NCI-H446 treated with DMSO at 0.1 percent for 48 hours (cell line): ENCODE measurements at regions not wholly inside any gene's neighbourhood (a gene's known extent, or its start where the extent isn't known, plus 50 kb on each side); places are given as distances from the start of the nearest gene placed in this dataset.
"Not testable (repeated sequence)": the region's sequence is repeated elsewhere in the genome, so short reads cannot be mapped to it uniquely, and the experiment has no call there.

Experiments
- DNase-seq: peaks from one replicate; lab custom pipeline; 2025; lab: John Stamatoyannopoulos, UW

DNA sequence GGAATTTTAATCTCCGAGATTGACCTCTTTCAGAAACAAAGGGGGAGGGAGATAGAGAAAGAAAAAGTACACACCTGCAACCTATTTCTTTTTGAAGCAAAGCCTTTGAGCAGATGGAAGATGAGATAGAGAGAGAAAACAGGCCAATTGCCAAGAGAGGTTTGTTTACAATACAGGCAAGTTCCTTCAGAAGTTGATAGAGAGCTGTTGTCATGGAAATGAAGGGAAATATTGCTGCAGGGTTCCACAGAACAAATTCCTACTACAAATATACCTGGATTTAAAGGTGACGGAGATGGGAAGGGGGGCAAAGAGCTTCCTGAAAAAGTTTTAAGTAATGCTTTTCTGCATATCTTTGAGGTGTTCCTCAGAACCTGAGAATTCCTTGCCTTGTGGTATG, 388.4 kb downstream of the NDFIP2 start:
- DNase-seq: no peak

DNA sequence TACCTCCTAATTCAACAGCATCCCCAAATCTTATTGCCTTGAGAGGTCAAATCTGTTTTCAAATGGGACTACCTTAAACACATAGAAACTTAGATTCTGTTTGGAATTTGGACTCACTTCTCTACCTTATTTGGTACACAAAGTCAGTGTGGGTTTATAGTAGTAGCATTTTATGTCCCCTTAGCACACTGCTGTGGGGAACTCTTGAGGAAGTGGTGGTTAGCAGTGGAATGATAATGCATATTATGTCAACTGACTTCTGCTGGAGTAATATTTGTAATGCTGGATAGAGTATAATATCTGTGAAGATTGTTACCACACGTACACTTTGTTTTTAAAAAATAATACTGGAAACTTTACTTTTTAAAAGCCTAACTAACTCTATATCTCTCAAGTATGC, 386.3 kb downstream of the NDFIP2 start:
- no peak for DNase-seq

DNA sequence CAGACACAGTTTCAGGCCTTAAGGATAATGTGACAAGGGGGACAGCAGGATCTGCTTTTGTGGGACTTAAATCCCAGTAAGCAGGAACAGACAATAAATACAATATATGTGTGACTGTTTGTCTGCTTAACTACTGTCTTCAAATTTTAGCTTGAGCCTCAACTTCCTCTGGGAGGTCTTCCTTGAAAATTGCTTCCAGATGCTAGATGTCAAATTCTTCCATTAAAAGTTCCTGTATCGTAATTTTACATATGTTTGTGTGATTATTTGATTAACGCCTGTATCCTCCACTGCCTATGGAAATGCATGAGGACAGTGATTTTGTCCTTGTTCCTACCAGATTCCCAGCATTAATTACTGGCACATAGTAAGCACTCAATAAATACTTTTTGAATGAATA, 385.5 kb downstream of the NDFIP2 start:
- DNase-seq: no peak

DNA sequence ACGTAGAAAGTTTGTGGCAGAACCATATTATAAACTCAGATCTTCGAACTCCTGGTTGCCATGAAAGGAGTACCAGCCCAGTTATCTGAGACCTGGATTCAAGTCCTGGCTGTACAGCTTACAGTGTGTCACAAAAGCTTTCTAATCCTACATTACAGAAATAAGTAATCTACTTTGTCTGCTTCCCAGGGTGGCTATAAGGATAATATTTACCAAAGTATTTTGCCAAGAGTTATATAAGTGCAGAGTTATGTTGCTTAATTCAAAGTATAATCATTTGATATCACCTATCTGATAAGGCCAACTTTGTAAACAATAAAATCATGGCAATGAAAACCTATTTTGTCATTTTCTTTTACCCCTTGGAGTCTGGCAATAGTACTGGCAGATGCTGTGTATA, 381.6 kb downstream of the NDFIP2 start:
- no peak for DNase-seq

DNA sequence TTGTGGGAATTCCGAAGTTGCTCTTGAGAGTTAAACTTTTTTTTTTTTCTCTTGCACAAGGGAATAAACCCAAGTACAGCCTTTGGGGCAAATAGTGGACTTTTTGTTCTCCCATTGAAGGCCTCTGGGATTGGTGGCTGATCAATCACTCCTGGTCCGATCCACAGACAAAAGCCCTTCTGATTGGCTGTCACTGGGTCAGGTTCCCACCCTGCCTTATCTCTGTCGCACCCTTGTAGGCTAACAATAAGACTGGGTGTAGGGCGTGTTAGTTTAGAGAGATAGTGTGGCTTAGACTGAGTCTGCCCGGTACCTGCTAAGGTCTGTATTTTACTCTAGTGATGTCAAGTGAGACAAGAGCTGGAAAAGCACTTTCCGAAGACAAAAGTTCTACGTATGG, 380.8 kb downstream of the NDFIP2 start:
- DNase-seq: no peak

DNA sequence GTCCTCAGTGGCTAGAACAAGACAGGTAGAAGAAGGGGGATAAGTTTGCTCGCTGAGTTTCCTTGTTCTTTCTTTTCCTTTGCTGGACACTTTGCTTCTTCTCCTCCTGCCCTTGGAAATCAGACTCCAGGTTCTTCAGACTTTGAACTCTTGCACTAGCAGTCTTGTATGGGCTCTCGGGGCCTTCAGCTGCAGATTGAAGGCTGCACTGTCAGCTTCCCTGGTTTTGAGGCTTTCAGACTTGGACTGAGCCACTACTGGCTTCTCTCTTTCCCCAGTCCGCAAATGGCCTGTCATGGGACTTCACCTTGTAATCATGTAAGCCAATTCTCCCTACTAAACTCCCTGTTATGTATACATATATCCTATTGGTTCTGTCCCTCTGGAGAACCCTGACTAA, 379.8 kb downstream of the NDFIP2 start:
- DNase-seq: no peak

DNA sequence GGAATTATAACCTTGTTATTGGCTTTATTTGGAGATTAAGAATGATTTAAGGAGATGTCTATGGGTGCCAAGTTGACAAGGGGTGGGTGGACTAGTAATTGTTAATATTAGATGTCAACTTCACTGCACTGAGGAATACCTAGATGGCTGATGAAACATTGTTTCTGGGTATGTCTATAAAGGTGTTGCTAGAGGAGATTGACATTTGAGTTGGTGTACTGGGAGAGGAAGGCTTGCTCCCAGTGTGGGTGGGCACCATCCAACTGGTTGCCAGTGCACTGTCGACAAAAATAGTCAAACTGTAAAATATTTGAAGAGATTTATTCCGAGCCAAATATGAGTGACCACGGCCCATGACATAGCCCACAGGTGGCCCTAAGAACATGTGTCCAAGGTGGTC, 378.8 kb downstream of the NDFIP2 start:
- no peak for DNase-seq

DNA sequence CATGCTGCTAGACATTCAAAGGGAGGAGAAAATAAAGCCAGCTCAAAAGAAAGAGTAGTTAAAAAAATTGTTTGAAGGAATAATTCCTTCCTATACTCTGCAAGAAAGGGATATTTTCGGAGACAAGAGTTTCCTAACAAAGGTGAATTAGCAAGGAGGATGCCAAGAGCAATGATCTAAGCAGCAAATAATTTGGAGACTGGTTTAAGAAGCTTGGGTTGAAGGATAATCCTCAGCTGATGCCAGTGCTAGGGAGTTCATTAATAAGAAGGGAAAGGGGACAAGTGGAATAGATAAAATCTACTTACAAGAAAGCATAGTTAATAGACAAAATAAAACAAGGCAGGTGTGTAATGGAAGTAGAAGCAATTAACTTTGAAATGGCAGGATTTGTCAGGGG, 372.3 kb downstream of the NDFIP2 start:
- DNase-seq: no peak

DNA sequence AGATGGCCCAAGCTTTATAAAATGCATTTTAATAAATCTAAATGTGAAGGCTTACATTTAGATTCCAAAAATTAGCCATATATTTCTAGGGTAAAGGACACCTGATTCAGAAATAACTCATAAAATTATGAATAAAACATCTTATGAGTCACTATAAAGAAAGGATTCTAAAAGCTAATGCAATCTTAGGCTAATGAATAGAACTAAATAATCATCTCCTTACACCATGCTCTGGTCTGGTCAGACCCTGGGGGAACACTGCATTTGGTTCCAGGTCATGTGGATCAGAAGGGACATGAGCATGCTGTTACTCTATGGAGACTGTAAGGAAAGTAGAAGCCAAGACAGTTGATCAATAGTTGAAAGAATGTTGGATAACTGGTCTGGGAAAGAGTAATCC, 370.4 kb downstream of the NDFIP2 start:
- no peak for DNase-seq

DNA sequence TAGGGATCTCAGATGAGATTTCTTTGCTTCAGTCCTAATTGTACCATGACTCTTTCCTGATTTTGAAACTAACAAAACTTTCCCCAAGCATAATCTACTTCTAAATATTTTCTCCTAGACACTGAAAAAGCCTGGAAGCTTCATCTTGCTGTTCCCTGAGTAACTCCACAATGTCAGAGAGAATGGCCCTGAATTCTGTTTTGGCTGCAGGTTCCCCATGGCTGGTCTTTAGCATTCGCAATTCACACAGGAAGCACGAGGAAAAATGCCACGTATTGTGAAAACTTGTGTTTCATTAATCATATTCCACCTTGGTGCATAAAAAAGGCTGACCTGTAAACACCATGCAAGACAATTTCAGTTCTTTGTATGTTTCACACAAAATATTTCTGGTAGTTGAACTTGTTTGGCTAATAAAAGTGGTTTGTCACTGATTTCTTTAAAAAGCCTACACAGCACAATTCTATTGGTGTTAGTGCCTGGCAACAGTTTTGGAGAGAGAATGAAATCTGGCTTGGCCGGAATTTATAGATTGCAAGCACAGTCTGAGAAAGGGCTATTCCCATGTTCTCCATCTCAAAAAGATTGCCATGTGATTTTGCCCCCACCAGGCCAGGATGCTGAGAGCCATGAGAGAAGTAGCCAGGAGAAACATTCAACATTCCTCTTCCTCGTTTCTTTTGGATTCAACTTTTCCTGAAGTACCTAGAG, 367.1 kb downstream of the NDFIP2 start:
- DNase-seq: no peak

DNA sequence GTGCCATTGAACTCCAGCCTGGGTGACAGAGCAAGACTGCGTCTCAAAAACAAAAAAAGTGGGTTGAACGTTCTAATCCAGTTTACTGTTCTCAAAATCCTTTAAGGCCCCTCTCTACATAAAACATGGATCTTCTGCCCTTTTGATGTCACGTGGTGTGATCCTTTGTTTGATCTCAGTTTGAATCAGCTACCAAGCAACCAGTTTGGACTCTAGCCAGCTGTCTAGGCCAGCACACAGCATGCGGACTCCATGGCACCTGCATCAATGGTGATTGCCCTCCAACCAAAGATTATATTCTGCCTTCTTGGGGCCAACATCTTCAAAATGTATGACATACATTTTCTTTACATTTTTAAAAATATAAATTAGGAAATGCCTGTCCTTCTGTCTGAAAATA, 365.4 kb downstream of the NDFIP2 start:
- DNase-seq: no peak

DNA sequence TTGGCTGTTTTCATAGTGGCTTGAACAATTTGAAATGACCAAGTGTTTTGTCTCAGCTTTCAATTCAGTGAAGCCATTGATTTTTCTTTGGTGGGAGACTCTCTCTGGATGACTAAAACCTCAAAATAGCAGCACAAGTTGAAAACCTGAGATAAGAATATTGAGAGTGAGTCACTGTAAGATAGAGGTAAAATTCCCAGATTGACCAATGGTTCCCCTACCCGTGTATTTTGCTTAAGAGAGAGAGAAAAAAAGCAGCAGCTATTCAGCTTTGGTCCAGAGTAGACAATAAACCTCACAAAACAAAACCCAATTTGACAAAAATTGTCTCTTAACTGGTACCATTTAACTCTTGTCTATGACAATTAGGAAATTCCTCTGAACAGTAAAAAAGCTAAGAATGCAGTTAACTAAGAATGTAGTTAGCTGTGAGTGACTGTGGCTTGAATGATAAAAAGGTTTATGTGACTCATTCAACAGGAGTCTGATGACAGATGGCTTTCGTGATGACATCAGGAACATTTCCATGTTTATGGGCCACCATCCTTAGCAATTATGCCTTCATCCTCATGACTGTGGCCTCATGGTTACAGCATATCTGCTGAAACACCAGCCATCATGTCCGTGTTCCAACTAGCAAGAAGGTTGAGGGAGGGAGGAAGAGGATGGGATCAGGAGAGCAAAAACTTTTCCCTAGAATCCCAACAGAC, 356.9 kb downstream of the NDFIP2 start:
- no peak for DNase-seq

DNA sequence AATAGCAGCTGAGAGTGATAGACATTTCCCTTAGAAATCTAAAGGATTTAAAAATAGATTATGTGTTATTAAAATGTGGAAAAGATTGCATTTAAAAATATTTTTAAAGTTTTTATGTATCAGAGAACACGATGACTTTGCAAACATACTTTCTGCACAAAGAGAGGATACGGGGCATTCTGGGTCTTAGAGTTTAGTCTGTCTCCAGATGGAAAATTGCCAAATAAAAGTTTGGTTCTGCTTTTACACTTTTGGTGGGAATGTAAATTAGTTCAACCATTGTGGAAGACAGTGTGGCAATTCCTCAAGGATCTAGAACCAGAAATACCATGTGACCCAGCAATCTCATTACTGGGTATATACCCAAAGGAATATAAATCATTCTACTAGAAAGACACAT, 355.2 kb downstream of the NDFIP2 start:
- not testable (repeated sequence) for DNase-seq

DNA sequence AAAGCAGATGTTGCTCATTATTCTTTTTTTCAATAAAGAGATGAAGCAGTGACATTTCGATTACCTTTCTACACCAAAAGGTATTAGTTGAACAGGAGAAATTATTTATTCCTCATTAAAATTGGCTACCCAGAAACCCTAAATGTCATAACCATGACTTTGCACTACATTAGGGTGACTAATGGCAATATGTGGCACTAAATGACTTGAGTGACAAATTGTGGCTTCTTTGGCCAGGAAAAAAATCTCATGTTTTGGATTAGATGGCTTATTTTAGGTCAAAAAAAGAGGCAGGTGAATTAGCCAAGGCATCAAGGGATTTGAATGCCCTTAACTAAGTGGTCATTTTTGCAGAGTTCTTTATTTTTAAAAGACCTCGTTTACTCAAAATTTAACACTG, 353.9 kb downstream of the NDFIP2 start:
- no peak for DNase-seq

DNA sequence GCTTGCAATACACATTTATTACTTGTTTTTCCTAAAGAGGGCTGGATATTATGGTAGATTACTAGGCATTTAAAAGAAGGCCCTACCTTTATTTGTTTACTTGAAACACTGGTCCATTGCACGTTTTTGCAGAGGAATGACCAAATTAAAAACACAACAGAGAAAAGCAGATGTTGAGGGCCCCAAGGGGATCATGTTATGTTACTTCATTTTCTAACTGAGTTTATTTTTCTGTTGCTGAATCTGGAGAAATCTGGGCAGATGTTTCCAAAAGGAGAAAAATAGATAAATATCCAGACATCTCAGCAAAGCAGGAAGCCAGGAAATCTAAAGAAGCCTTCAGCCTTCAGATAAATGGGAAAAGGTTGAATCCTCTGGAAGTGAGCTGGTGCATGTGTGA, 353.0 kb downstream of the NDFIP2 start:
- no peak for DNase-seq

DNA sequence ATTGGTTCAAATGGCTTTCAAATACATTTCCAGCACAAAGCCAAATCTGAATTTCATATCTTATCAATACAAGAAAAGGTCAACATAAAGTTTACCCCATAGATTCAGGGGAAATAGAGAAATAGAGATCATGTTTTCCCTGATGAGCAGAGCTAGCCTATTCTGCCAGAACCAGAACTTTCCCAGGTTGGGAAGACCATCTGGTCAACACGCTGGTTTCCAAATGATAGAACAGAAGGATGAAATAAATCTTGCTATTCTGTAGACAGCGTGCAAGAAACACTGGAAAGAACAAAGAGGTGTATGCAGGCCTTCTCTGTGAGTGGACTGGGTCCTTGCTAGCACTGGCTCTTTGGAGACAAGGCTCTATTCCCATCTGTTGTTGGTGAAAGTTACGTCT, 350.6 kb downstream of the NDFIP2 start:
- no peak for DNase-seq

DNA sequence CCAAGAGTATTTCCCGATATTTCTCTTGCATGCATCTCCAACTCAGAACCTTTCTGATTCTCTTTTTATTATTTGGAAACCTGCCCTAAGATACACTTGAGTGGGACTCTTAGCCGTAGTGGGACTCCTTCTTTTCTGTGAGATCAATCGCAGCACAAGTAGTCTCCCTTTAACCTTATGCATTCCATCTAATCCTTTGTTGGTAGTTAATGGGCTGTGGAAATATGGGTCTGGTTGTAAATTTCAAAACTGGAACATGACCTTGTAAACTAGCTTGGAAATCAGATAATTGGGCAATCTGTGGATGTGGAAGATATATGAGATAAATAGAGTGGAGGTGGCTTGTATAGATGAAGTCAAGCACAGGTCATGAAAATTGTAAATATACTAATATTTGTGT, 350.0 kb downstream of the NDFIP2 start:
- DNase-seq: no peak

DNA sequence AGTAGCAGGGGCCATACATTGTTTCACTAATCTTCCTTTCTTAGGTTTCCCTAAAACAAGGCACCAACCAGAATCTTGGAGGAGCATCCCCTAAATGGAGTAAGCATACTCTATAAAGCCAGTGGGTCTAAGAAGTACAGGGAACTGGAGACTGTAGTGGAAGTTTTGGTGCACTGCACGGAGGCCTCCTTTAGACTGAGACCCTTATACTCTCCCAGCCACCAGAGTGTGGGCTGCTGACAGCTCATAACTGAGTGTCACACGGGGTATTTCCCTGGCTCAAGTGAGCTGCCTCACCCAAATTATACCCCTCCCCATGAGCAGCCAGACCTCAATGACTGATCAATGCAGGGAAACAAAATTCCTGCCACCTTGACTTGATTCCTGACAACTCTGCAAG, 349.5 kb downstream of the NDFIP2 start:
- DNase-seq: no peak

DNA sequence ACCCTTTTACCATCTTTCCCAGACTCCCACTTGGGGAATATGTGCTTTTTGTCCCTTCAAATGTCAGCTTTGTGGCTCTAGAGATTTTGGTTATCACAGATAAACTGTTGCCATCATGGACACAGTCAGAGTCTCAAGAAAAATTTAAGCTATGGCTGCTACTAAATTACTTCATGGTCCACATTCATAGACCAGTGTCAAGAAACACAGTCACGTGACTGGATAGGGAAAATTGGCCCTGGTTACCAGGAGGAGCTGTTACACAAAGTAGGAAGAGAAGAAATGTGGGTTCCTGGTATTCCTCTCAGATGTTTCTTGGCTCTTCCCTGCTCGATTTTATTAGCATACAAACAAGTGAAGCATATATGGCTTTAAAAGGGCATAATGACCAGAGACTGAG, 348.9 kb downstream of the NDFIP2 start:
- DNase-seq: no peak

DNA sequence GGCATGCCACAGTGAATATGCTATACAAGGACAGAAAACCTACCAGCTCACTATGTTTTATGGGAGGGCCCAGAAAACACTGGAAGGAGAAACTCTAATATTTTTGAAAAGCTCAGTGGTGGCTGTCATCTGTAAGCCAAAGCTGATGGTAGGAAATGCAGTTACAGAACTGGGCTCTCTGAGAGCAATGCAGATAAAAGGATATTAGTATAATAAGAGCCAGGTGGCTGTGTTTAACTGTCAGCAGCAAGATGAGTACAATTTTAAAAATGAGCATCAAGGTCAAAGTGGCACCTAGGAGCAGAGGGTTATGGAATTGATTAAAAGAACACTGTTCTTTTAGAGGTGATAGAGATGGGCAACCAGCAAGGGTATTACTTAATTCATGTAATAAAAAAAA, 345.0 kb downstream of the NDFIP2 start:
- DNase-seq: no peak

DNA sequence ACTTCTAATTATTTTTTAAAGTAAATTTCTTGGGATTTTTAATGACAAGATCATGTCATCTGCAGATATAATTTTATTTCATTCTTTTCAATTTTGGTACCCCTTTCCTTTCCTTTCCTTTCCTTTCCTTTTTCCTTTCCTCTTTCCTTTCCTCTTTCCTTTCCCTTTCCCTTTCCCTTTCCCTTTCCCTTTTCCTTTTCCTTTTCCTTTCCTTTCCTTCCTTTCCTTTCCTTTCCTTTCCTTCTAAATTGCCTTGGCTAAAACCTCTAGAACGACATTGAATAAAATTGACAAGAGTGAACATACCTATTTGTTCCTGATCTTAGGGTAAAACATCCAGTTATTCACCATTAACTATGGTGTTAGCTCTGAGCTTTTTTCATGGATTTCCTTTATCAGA, 334.1 kb downstream of the NDFIP2 start:
- no peak for DNase-seq

DNA sequence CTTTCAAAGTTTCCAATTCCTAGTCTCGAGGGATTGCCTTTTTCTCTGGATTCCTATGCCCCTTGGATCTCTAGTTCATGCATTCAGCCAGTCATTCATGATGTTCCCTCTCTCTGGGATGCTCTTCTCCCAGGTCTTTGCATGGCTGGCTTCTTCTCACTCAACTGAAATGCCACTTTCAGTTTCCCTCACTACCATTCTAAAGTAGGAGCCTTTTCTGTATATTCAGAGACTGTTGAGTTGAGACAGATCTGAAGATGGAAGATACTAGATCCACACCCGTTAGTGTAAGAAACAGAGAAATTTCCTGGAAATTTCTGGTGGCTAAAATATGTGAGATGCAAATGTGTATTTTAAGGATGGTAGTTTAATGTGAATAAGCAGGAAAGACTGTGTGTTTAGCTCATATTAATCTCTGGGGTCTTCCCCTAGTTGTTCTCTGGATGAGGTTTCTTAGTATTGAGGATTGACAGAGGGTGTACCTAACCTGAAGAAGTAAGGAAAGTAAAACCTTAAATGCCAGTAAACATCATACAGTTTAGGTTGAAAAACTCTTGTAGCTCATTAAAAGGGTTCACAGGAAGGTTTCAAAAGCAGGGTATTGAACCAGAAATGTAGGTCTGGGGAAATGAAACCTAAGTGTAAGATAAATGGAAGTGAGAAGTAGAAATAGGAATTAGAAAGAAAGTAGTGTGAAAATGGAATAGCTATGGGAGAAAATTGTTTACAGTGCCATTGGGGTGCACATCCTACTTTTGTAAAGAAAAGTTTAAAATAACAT, 331.3 kb downstream of the NDFIP2 start:
- DNase-seq: no peak

DNA sequence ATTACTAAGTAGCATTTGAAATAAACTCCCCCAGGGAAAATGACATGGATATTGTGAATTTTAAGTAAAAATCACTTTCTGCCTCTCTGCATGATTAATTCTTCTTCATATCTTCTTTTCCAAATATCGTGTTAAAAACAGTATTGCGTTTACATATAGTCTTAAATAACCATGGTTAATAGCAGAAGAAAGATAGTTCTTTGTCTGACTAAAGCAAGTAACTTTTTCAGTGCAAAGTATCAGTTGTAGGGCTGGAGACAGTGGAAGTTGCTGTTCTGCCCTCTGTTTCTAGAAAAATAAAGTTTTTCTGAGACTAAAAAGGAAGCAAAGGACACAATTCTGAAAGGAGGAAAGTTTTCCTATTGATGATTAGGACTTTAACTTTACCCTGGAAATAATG, 330.2 kb downstream of the NDFIP2 start:
- DNase-seq: no peak
